Pancreas (tissue), 10 donors: ENCODE measurements at regions not wholly inside any gene's neighbourhood (a gene's known extent, or its start where the extent isn't known, plus 50 kb on each side); places are given as distances from the start of the nearest gene placed in this dataset.

Experiments
- ATAC-seq, 4 donors: fragments of 200-7000 bp; cut with Tn5 transposase; one replicate each; pipeline versions ENCODE4 v1.8.0 to v1.9.1; 2020; ENCODE audit warnings: mild to moderate bottlenecking in 4 of 4, moderate library complexity in 4 of 4
- DNase-seq, 6 donors: peaks; one replicate each; pipeline ENCODE4 v3.0.0-alpha.2; 2020
- FAIRE-seq: peaks from 2 replicates; lab custom pipeline; 2012; peaks lifted over from hg19 to GRCh38; lab: Jason Lieb, UNC
- H3K27ac ChIP-seq, 4 donors: fragments of 200-600 bp; sonication (generic); 1 replicate in 3 of 4; 2 replicates in 1 of 4; pipeline versions ENCODE4 v1.5.0 to v1.8.0; 2020
- H3K27me3 ChIP-seq, 4 donors: fragments of 200-600 bp; one replicate each; pipeline ENCODE4 v1.8.0; 2021
- H3K36me3 ChIP-seq, 3 donors: fragments of 200-600 bp; sonication (generic) in 1 of 3; one replicate each; pipeline versions ENCODE4 v1.5.0 to v1.8.0; 2020 to 2021
- H3K4me1 ChIP-seq, 3 donors: fragments of 200-600 bp; one replicate each; pipeline ENCODE4 v1.8.0; 2021
- H3K4me3 ChIP-seq, 4 donors: fragments of 200-600 bp; sonication (generic) in 2 of 4; one replicate each; pipeline versions ENCODE4 v1.5.0 to v1.8.0; 2020 to 2021
- H3K9me3 ChIP-seq, 4 donors: fragments of 200-600 bp; one replicate each; pipeline ENCODE4 v1.8.0; 2021
- WGBS, 2 donors: extraction: QIAGEN DNeasy Blood & Tissue Kit; methylation state at CpG; one replicate each; pipeline ENCODE4 v1.1.7; 2013; 5-methylcytosine and 5-hydroxymethylcytosine counted together
- intact Hi-C, 3 donors: fragments of 100-400 bp; cut with DNase I; formaldehyde crosslinking; loops; one replicate each; pipeline versions ENCODE4 v1.11.1 to v1.14.2; 2022
- TF ChIP-seq, protein P1 (sequence below), 4 donors: fragments of 200-600 bp; sonication (generic) in 3 of 4; IDR thresholded peaks; one replicate each; pipeline versions ENCODE4 v1.5.0 to v1.8.0; 2021; ENCODE audit warnings: antibody characterized with exemption in 4 of 4
- donor health status: healthy with polysubstance abuse.
- donor health status: DM: no; HTN: no; CAD: no; lungs with moderate emphysema.
- donor health status: DM: no; HTN: no; CAD: no.
- donor health status: control.
- donor health status: control.
- donor health status: Bipolar disorder and iron deficiency.
- donor health status: DM: yes; HTN: yes; CAD: no.
- donor health status: DM: no; HTN: no; CAD: no.
- donor health status: DM: no; HTN: no; CAD: no.
- donor health status: DM: yes; HTN: yes; CAD: no.

DNA sequence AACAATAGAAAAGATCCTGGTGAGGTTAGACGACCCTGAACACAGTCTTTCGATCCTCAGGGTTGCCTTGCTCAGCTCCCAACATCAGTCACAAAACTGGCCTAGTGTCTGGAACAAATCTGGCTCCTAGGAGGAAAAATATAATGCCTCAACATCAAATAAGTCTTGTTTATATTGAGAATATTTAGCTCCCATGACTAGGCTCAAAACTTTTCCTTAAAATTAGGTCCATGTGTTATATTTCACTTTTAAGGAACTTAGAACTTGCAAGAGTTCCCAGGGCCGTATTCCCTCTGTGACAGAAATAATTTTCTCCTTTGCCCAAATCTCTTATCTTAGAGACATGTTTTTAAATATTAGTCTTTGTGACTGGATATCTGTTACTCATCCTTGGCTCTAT lies 819.7 kb upstream of the ZEB2 start:
- Histone ChIP-seq H3K27me3 (no peaks in the 10 kb centered on the region), H3K27ac (no peak overlapping the region), H3K4me1 (no peaks in the 10 kb centered on the region), H3K4me3 (no peak overlapping the region), H3K36me3 (no peaks in the 10 kb centered on the region), H3K9me3 (no peaks in the 10 kb centered on the region)
- DNase-seq (no peak), ATAC-seq (no peak), FAIRE-seq (no peak)
- TF ChIP-seq, protein P1, sequence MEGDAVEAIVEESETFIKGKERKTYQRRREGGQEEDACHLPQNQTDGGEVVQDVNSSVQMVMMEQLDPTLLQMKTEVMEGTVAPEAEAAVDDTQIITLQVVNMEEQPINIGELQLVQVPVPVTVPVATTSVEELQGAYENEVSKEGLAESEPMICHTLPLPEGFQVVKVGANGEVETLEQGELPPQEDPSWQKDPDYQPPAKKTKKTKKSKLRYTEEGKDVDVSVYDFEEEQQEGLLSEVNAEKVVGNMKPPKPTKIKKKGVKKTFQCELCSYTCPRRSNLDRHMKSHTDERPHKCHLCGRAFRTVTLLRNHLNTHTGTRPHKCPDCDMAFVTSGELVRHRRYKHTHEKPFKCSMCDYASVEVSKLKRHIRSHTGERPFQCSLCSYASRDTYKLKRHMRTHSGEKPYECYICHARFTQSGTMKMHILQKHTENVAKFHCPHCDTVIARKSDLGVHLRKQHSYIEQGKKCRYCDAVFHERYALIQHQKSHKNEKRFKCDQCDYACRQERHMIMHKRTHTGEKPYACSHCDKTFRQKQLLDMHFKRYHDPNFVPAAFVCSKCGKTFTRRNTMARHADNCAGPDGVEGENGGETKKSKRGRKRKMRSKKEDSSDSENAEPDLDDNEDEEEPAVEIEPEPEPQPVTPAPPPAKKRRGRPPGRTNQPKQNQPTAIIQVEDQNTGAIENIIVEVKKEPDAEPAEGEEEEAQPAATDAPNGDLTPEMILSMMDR (IDR thresholded peaks at IDR 0.05): no peak
- intact Hi-C loops: no loop called here
- 73% methylated on average over 3 of the region's 3 CpGs for WGBS, 2 donors

DNA sequence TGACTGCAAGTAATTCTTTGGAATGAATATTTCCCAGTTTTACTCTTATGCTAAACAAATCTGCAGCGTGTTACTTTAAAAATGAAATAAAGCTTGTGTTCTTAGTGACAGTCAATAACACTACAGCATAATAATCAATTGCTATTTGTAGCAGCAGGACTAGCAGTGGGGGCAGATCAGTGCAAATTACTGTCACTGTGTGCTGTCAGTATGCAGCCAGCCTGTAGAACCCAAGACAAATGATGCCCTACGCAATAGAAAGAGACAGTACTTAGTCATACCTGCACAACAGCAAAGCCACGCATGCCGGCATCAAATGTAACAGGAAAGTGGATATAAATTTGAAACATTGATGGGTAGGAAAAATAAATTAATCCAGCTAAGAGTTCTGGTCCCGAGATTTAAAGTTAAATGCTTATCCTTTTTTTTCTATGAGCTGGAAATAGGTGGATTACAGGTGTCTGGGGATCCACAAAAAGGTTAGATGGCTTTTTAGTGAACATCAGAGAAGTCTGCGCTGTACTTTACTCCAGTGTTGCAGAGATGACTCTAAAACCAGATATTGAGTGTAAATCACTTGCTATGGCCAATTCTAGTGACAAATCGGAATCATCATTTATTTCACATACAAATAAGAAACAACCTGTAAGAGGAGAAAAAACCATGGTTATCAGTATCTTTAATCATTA lies 812.4 kb upstream of the ZEB2 start:
- no peak for ATAC-seq
- Histone ChIP-seq H3K27me3 (no peaks in the 10 kb centered on the region), H3K36me3 (no peaks in the 10 kb centered on the region), H3K9me3 (no peaks in the 10 kb centered on the region), H3K4me3 (no peak overlapping the region), H3K4me1 (no peaks in the 10 kb centered on the region), H3K27ac (no peak overlapping the region)
- intact Hi-C loops: no loop called here
- WGBS, 2 donors: 83 to 85% methylated on average over 7 of the region's 7 CpGs
- DNase-seq: no peak
- TF ChIP-seq, protein P1 (IDR thresholded peaks at IDR 0.05): no peak
- no peak for FAIRE-seq

DNA sequence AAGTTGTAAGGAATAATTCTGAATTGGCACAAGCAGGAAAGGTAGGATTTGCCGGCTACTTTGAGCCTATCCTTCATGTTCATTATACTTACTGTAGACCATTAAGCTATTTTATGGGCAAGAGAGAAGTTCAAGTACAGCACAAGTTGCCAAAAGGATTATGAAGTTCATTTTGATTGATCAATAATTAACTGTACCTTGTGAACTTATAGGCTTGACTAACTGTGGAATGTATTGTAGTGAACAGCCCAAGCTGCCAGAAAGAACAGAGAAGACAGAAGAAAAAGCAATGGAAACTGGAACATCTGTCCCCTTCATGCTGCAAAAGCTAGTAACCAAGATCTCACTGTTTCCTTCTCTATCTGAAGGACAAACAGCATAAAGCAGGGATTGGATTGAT lies 810.1 kb upstream of the ZEB2 start:
- Histone ChIP-seq H3K9me3 (no peaks in the 10 kb centered on the region), H3K4me3 (no peak overlapping the region), H3K4me1 (no peaks in the 10 kb centered on the region), H3K27ac (no peak overlapping the region), H3K36me3 (no peaks in the 10 kb centered on the region), H3K27me3 (no peaks in the 10 kb centered on the region)
- no peak for FAIRE-seq
- intact Hi-C loops: no loop called here
- 22 to 28% methylated on average over 1 of the region's 1 CpG for WGBS, 2 donors
- no peak for ATAC-seq
- TF ChIP-seq, protein P1 (IDR thresholded peaks at IDR 0.05): no peak
- no peak for DNase-seq

DNA sequence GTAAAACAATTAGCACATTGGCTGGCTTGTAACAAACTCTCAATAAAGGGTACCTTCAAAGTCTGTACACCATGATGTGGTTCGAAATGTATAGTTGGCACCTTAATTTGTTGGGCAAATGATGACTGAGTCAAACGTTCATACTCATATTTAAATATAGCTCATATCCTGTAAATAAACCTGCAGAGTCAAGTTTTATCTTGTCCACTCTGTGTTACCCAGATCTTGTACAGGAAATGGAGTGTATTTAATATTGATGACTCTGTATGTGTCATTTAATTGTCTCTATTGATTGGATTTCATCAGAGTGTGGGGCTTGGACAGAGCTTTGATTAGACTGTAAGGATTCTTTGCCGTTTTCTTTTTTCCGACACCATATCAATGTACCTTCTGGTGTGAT lies 805.6 kb upstream of the ZEB2 start:
- Histone ChIP-seq H3K27ac (no peak overlapping the region), H3K9me3 (no peaks in the 10 kb centered on the region), H3K36me3 (no peaks in the 10 kb centered on the region), H3K4me1 (no peaks in the 10 kb centered on the region), H3K27me3 (no peaks in the 10 kb centered on the region), H3K4me3 (no peak overlapping the region)
- DNase-seq (no peak), ATAC-seq (no peak), FAIRE-seq (no peak)
- intact Hi-C loops: no loop called here
- 61 to 66% methylated on average over 4 of the region's 4 CpGs for WGBS, 2 donors
- TF ChIP-seq, protein P1 (IDR thresholded peaks at IDR 0.05): no peak

DNA sequence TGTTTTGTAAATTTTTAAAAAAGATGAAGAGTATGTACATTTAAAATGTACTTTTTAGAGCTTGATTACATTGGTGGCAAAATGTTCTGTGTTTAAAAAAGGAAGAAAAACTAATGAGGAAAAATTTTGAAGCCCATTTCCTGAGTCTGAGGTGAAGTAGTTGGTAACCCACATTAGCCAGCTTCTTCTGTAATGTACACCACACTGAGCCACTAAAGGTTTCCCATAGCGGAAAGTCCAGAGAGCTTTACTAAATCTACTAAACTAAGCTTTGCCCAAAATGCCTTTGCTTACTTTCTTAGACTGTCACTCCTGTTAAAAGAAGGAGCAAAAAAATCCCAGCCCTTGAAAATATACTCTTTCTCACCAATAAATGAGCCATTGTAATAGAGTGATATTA lies 804.8 kb upstream of the ZEB2 start:
- FAIRE-seq (no peak), DNase-seq (no peak), ATAC-seq (no peak)
- 98 to 100% methylated on average over 1 of the region's 1 CpG for WGBS, 2 donors
- Histone ChIP-seq H3K27ac (no peak overlapping the region), H3K36me3 (no peaks in the 10 kb centered on the region), H3K4me3 (no peak overlapping the region), H3K27me3 (no peaks in the 10 kb centered on the region), H3K9me3 (no peaks in the 10 kb centered on the region), H3K4me1 (no peaks in the 10 kb centered on the region)
- intact Hi-C loops: no loop called here
- TF ChIP-seq, protein P1 (IDR thresholded peaks at IDR 0.05): no peak
